ENCODE measurements at regions not wholly inside any gene's neighbourhood (a gene's known extent, or its start where the extent isn't known, plus 50 kb on each side); places are given as distances from the start of the nearest gene placed in this dataset.
A peak's percentile ranks its signal among the peaks of the same experiment; 100 is the strongest.
"Not testable (repeated sequence)": the region's sequence is repeated elsewhere in the genome, so short reads cannot be mapped to it uniquely, and the experiment has no call there.

GRCh38 chr6:56904068-56904467 is 50.8 kb upstream of the BEND6 start:
- no peak for DNase-seq

GRCh38 chr6:56902641-56903464 is 52.1 kb upstream of the BEND6 start:
- peak in 1 of 2 donors; percentile 9 for DNase-seq

GRCh38 chr6:56900784-56901183 is 54.1 kb upstream of the BEND6 start:
- no peak for DNase-seq

GRCh38 chr6:56899753-56900152 is 55.2 kb upstream of the BEND6 start:
- DNase-seq, result no peak

- no peak for DNase-seq
Measured at GRCh38 chr6:56899311-56899710, 55.6 kb upstream of the BEND6 start.

GRCh38 chr6:56897789-56898529 is 56.9 kb upstream of the BEND6 start:
- no peak for DNase-seq

GRCh38 chr6:56891754-56892153 is 63.2 kb upstream of the BEND6 start:
- DNase-seq, result no peak

- DNase-seq, result peak in 1 of 2 donors; percentile 43
Measured at GRCh38 chr6:56890683-56891429, 64.1 kb upstream of the BEND6 start.

GRCh38 chr6:56890066-56890465 is 64.8 kb upstream of the BEND6 start:
- no peak for DNase-seq

- no peak for DNase-seq
Measured at GRCh38 chr6:56889492-56889891, 65.4 kb upstream of the BEND6 start.

- no peak for DNase-seq
Measured at GRCh38 chr6:56888687-56889086, 66.2 kb upstream of the BEND6 start.

GRCh38 chr6:56887086-56887485 is 67.8 kb upstream of the BEND6 start:
- no peak for DNase-seq

- no peak for DNase-seq
Measured at GRCh38 chr6:56877922-56878321, 77.0 kb upstream of the BEND6 start.

GRCh38 chr6:56875961-56876360 is 78.9 kb upstream of the BEND6 start:
- no peak for DNase-seq

GRCh38 chr6:56875523-56875922 is 79.4 kb upstream of the BEND6 start:
- no peak for DNase-seq

- DNase-seq, result no peak
Measured at GRCh38 chr6:56874328-56874727, 80.6 kb upstream of the BEND6 start.

- not testable (repeated sequence) for DNase-seq
Measured at GRCh38 chr6:56870053-56870452, 84.9 kb upstream of the BEND6 start.

GRCh38 chr6:56869346-56869745 is 85.6 kb upstream of the BEND6 start:
- no peak for DNase-seq

- DNase-seq, result no peak
Measured at GRCh38 chr6:56868687-56869086, 86.2 kb upstream of the BEND6 start.

GRCh38 chr6:56866917-56867522 is 87.9 kb upstream of the BEND6 start:
- DNase-seq, result no peak

- DNase-seq, result no peak
Measured at GRCh38 chr6:56865081-56865875, 89.6 kb upstream of the BEND6 start.

- no peak for DNase-seq
Measured at GRCh38 chr6:56864171-56864616, 90.7 kb upstream of the BEND6 start.

Data from bone marrow (tissue), 2 donors.